ENCODE measurements at regions not wholly inside any gene's neighbourhood (a gene's known extent, or its start where the extent isn't known, plus 50 kb on each side); places are given as distances from the start of the nearest gene placed in this dataset.

- TF ChIP-seq YY1 (tag by site-specific recombination; IDR thresholded peaks at IDR 0.05) (no peak), CTCF (tag by site-specific recombination; IDR thresholded peaks at IDR 0.05) (no peak), GLI4 (tag by site-specific recombination; IDR thresholded peaks at IDR 0.05) (no peak), MZF1 (tag by site-specific recombination; IDR thresholded peaks at IDR 0.05; ENCODE audit: borderline replicate concordance) (no peak), ZNF670 (tag by site-specific recombination; IDR thresholded peaks at IDR 0.05; ENCODE audit: low read depth) (no peak), ZNF600 (tag by site-specific recombination; IDR thresholded peaks at IDR 0.05) (no peak), ZBTB8A (tag by site-specific recombination; IDR thresholded peaks at IDR 0.05) (no peak)
These were observed 297.5 kb downstream of the RPAP3 start for GRCh38 chr12:47408171-47408871.
